Right lobe of liver (tissue), 6 donors: ENCODE measurements at regions not wholly inside any gene's neighbourhood (a gene's known extent, or its start where the extent isn't known, plus 50 kb on each side); places are given as distances from the start of the nearest gene placed in this dataset.
A peak's percentile ranks its signal among the peaks of the same experiment; 100 is the strongest.

Experiments
- ATAC-seq, 4 donors: fragments of 200-7000 bp; cut with Tn5 transposase; one replicate each; pipeline ENCODE4 v1.9.1; 2020; ENCODE audit warnings: mild to moderate bottlenecking in 4 of 4, moderate library complexity in 4 of 4
- DNase-seq, 3 donors: peaks; one replicate each; pipeline ENCODE4 v3.0.0-alpha.2; 2020
- H3K27ac ChIP-seq, 3 donors: fragments of 200-600 bp; one replicate each; pipeline ENCODE4 v1.8.0; 2022
- H3K27me3 ChIP-seq, 2 donors: fragments of 200-600 bp; one replicate each; pipeline ENCODE4 v1.8.0; 2022
- H3K36me3 ChIP-seq, 4 donors: fragments of 200-600 bp; sonication (generic) in 1 of 4; one replicate each; pipeline versions ENCODE4 v1.5.1 to v1.8.0; 2017 to 2022; ENCODE audit warnings: control low read depth in 1 of 4
- H3K4me1 ChIP-seq, 4 donors: fragments of 200-600 bp; sonication (generic) in 1 of 4; one replicate each; pipeline versions ENCODE4 v1.5.1 to v1.8.0; 2017 to 2022; ENCODE audit warnings: control low read depth in 1 of 4
- H3K4me3 ChIP-seq, 3 donors: fragments of 200-600 bp; one replicate each; pipeline ENCODE4 v1.8.0; 2022
- H3K9me3 ChIP-seq, 4 donors: fragments of 200-600 bp; sonication (generic) in 1 of 4; one replicate each; pipeline versions ENCODE4 v1.5.1 to v1.8.0; 2017 to 2022; ENCODE audit warnings: control low read depth in 1 of 4
- CTCF ChIP-seq, 4 donors: fragments of 200-600 bp in 3 of 4; fragments of 450-650 bp in 1 of 4; IDR thresholded peaks; one replicate each; pipeline versions ENCODE4 v1.5.1 to v1.8.0; 2016 to 2022; ENCODE audit warnings: antibody characterized with exemption in 4 of 4, mild to moderate bottlenecking in 2 of 4
- POLR2A ChIP-seq: fragments of 450-650 bp; IDR thresholded peaks from one replicate; pipeline ENCODE4 v1.6.1; 2017; ENCODE audit warnings: antibody characterized with exemption, mild to moderate bottlenecking
- WGBS: methylation state at CpG from one replicate; pipeline ENCODE4 v1.1.6; 2018; ENCODE audit warnings: low coverage, low lambda C conversion rate; ENCODE audit not compliant: insufficient coverage; ENCODE audit errors: missing lambda C conversion rate; 5-methylcytosine and 5-hydroxymethylcytosine counted together
- intact Hi-C, 2 donors: fragments of 100-400 bp; cut with DNase I; formaldehyde crosslinking; loops; one replicate each; pipeline versions ENCODE4 v1.11.2 to v1.14.1; 2022
- donor health status: DM: no; HTN: yes; CAD: no.
- donor health status: DM: no; HTN: no; CAD: no.
- donor health status: DM: no; HTN: no; CAD: no.
- donor health status: DM: no; HTN: yes; CAD: no.
- donor health status: DM: no; HTN: yes; CAD: no.

- TF ChIP-seq POLR2A (no peak), CTCF (IDR thresholded peaks at IDR 0.05) (no peak)
- H3K27me3 ChIP-seq, result no peaks in the 10 kb centered on the region
- no peaks in the 10 kb centered on the region for H3K36me3 ChIP-seq
- intact Hi-C loops, result no loop called here
- H3K4me3 ChIP-seq, result no peak overlapping the region
- ATAC-seq (no peak), DNase-seq (no peak)
- peaks cover 0 to 9% (median 0%) of the 10 kb centered on the region in 4 donors for H3K4me1 ChIP-seq
- 6% methylated on average over 1 of the region's 1 CpG for whole genome bisulfite sequencing
- no peaks in the 10 kb centered on the region for H3K9me3 ChIP-seq
- no peak overlapping the region for H3K27ac ChIP-seq
Measured at GRCh38 chr5:58024151-58024550, 435.7 kb downstream of the PLK2 start.

- peak overlapping the region in 1 of 3 donors; percentile 3 for H3K27ac ChIP-seq
Measured at GRCh38 chr5:58022055-58022454, 437.8 kb downstream of the PLK2 start.

GRCh38 chr5:58021466-58021865 is 438.4 kb downstream of the PLK2 start:
- DNase-seq (no peak), ATAC-seq (no peak)
- Histone ChIP-seq H3K27me3 (no peaks in the 10 kb centered on the region), H3K4me1 (peaks cover 0 to 9% (median 0%) of the 10 kb centered on the region in 4 donors), H3K36me3 (no peaks in the 10 kb centered on the region), H3K4me3 (no peak overlapping the region), H3K27ac (no peak overlapping the region), H3K9me3 (no peaks in the 10 kb centered on the region)
- intact Hi-C loops, result no loop called here
- 44% methylated on average over 3 of the region's 3 CpGs for WGBS
- TF ChIP-seq POLR2A (no peak), CTCF (IDR thresholded peaks at IDR 0.05) (no peak)

More at GRCh38 chr5:58022055-58022454, 437.8 kb downstream of the PLK2 start:
- Histone ChIP-seq H3K4me3 (no peak overlapping the region), H3K9me3 (no peaks in the 10 kb centered on the region), H3K4me1 (peaks cover 0 to 9% (median 0%) of the 10 kb centered on the region in 4 donors), H3K36me3 (no peaks in the 10 kb centered on the region), H3K27me3 (no peaks in the 10 kb centered on the region)
- DNase-seq (peak in 1 of 3 donors; percentile 13), ATAC-seq (peak; percentile 34 to 79 (median 74))
- no peak for TF ChIP-seq CTCF (IDR thresholded peaks at IDR 0.05)
- no peak for TF ChIP-seq POLR2A
- intact Hi-C loops, result no loop called here
- 35% methylated on average over 2 of the region's 2 CpGs for WGBS

- TF ChIP-seq POLR2A, result no peak
- no peak for TF ChIP-seq CTCF (IDR thresholded peaks at IDR 0.05)
- Histone ChIP-seq H3K27me3 (no peaks in the 10 kb centered on the region), H3K4me1 (peaks cover 0 to 9% (median 0%) of the 10 kb centered on the region in 4 donors), H3K36me3 (no peaks in the 10 kb centered on the region), H3K4me3 (no peak overlapping the region), H3K27ac (no peak overlapping the region), H3K9me3 (no peaks in the 10 kb centered on the region)
- peak; percentile 44 to 58 (median 56) for DNase-seq
- ATAC-seq, result peak; percentile 78 to 92 (median 84)
- WGBS, result 61% methylated on average over 3 of the region's 3 CpGs
- intact Hi-C loops, result no loop called here
Measured at GRCh38 chr5:58019614-58020013, 440.3 kb downstream of the PLK2 start.

- ATAC-seq (no peak), DNase-seq (no peak)
- Histone ChIP-seq H3K9me3 (no peaks in the 10 kb centered on the region), H3K4me3 (no peak overlapping the region), H3K27ac (no peak overlapping the region), H3K4me1 (peaks cover 0 to 9% (median 0%) of the 10 kb centered on the region in 4 donors), H3K36me3 (no peaks in the 10 kb centered on the region), H3K27me3 (no peaks in the 10 kb centered on the region)
- intact Hi-C loops, result no loop called here
- WGBS, result 75% methylated on average over 1 of the region's 1 CpG
- no peak for TF ChIP-seq CTCF (IDR thresholded peaks at IDR 0.05)
Measured at GRCh38 chr5:58018016-58018415, 441.9 kb downstream of the PLK2 start.
